CD4-positive, alpha-beta T cell (primary cell): ENCODE measurements at regions not wholly inside any gene's neighbourhood (a gene's known extent, or its start where the extent isn't known, plus 50 kb on each side); places are given as distances from the start of the nearest gene placed in this dataset.

ENCODE experiments used
- ATAC-seq: fragments of 200-7000 bp; cut with Tn5 transposase; one replicate; pipeline ENCODE4 v1.10.0; 2022; ENCODE audit warnings: mild to moderate bottlenecking; ENCODE audit not compliant: poor library complexity
- CTCF ChIA-PET: fragments of 350-600 bp; sonication (Branson Sonifier 250); formaldehyde crosslinking; loops from one replicate; lab custom pipeline; 2021; ENCODE audit warnings: antibody characterized with exemption, inconsistent platforms; lab: Charles Lee
- POLR2A ChIA-PET: fragments of 350-600 bp; sonication (Branson Sonifier 250); formaldehyde crosslinking; loops from one replicate; lab custom pipeline; 2021; ENCODE audit warnings: antibody characterized with exemption, inconsistent platforms; lab: Charles Lee
- DNase-seq, 14 experiments: peaks; one replicate each; pipeline ENCODE4 v3.0.0-alpha.2; 2013 to 2020; ENCODE audit warnings: mixed read lengths in 2 of 14
- H3K27ac ChIP-seq, 2 donors: one replicate each; pipeline versions ENCODE4 v1.5.1 to v1.7.0; 2013; ENCODE audit warnings: low read length in 2 of 2, low read depth in 1 of 2, mild to moderate bottlenecking in 1 of 2
- H3K27me3 ChIP-seq, 2 experiments: 1 replicate in 1 of 2; 2 replicates in 1 of 2; pipeline versions ENCODE4 v1.6.1 to v1.7.0; 2013; ENCODE audit warnings: low read length in 2 of 2, control low read depth in 1 of 2, mild to moderate bottlenecking in 1 of 2, moderate library complexity in 1 of 2; ENCODE audit not compliant: insufficient read depth in 2 of 2, control insufficient read depth in 1 of 2
- H3K36me3 ChIP-seq: one replicate; pipeline ENCODE4 v1.6.1; 2013; ENCODE audit warnings: low read length, control low read depth; ENCODE audit not compliant: insufficient read depth
- H3K4me1 ChIP-seq: one replicate; pipeline ENCODE4 v1.6.1; 2013; ENCODE audit warnings: low read length, control low read depth; ENCODE audit not compliant: insufficient read depth
- H3K4me3 ChIP-seq: one replicate; pipeline ENCODE4 v1.5.1; 2013; ENCODE audit warnings: mild to moderate bottlenecking, low read length, moderate library complexity
- H3K9me3 ChIP-seq, 2 experiments: 1 replicate in 1 of 2; 2 replicates in 1 of 2; pipeline versions ENCODE4 v1.6.1 to v1.7.0; 2013; ENCODE audit warnings: low read length in 2 of 2, mild to moderate bottlenecking in 2 of 2, control low read depth in 1 of 2, moderate library complexity in 1 of 2; ENCODE audit not compliant: control insufficient read depth in 1 of 2, insufficient read depth in 1 of 2
- H3K27ac Mint-ChIP-seq: one replicate; pipeline ENCODE4 v1.8.0; 2020; ENCODE audit warnings: mixed read lengths
- H3K27me3 Mint-ChIP-seq: one replicate; pipeline ENCODE4 v1.8.0; 2021; ENCODE audit warnings: mixed read lengths
- H3K36me3 Mint-ChIP-seq: one replicate; pipeline ENCODE4 v1.8.0; 2021; ENCODE audit warnings: low read depth, mixed read lengths
- H3K4me1 Mint-ChIP-seq: one replicate; pipeline ENCODE4 v1.8.0; 2021; ENCODE audit warnings: low read depth, mixed read lengths
- H3K4me3 Mint-ChIP-seq: one replicate; pipeline ENCODE4 v1.8.0; 2020; ENCODE audit warnings: mild to moderate bottlenecking, mixed read lengths
- H3K9me3 Mint-ChIP-seq: one replicate; pipeline ENCODE4 v1.8.0; 2020; ENCODE audit warnings: mixed read lengths
- CTCF ChIP-seq: fragments of 200-600 bp; IDR thresholded peaks from one replicate; pipeline ENCODE4 v1.8.0; 2022; ENCODE audit warnings: antibody characterized with exemption, mild to moderate bottlenecking
- intact Hi-C, 2 experiments: fragments of 100-400 bp; cut with DNase I in 1 of 2; cut with micrococcal nuclease in 1 of 2; formaldehyde crosslinking; loops; one replicate each; pipeline versions ENCODE4 v1.15.1 to v1.9.0; 2023 to 2025; cut with DNase I, micrococcal nuclease

GRCh38 chr1:184905601-184906322 is 68.5 kb downstream of the NIBAN1 start:
- POLR2A ChIA-PET = no interaction called here
- Histone ChIP-seq H3K9me3 (no peaks in the 10 kb centered on the region), H3K27me3 (no peaks in the 10 kb centered on the region), H3K36me3 (no peaks in the 10 kb centered on the region), H3K4me1 (peaks cover 14% of the 10 kb centered on the region), H3K27ac (no peak overlapping the region), H3K4me3 (no peak overlapping the region)
- intact Hi-C loops = no loop called here
- Mint-ChIP-seq H3K36me3 (no peaks in the 10 kb centered on the region), H3K9me3 (no peaks in the 10 kb centered on the region), H3K27me3 (no peaks in the 10 kb centered on the region), H3K27ac (peak overlapping the region; percentile 15), H3K4me3 (no peak overlapping the region), H3K4me1 (peaks cover 13% of the 10 kb centered on the region)
- CTCF ChIA-PET = no interaction called here
- TF ChIP-seq CTCF = no peak
- no peak for DNase-seq
- ATAC-seq = no peak

DNA sequence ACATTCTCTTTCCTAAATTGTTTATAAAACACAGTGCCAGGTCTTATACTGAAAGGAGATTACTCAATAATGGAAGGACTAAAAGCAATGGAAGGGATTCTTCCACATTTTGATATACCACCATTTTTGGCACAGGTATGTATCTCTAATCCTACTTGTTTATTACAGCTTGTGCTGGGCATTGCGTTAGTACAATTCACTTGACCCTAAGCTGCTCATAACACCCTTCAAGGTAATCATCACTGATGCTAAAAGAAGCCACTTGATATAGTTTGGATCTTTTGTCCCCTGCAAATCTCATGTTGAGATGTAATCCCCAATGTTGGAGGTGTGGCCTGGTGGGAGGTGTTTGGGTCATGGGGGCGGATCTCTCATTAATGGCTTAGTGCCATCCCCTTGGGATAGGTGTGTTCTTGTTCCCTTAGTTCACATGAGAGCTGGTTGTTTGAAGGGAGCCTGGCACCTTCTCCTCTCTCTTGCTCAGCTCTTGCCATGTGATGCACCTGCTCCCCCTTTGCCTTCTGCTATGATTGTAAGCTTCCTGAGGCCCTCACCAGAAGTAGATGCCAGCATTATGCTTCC is 71.1 kb downstream of the NIBAN1 start:
- Histone ChIP-seq H3K27ac (no peak overlapping the region), H3K27me3 (no peaks in the 10 kb centered on the region), H3K36me3 (peaks cover 10% of the 10 kb centered on the region), H3K4me1 (peaks cover 14% of the 10 kb centered on the region), H3K9me3 (no peaks in the 10 kb centered on the region), H3K4me3 (no peak overlapping the region)
- H3K9me3 Mint-ChIP-seq = no peaks in the 10 kb centered on the region
- H3K4me1 Mint-ChIP-seq = peaks cover 12% of the 10 kb centered on the region
- no peak for DNase-seq
- H3K4me3 Mint-ChIP-seq = no peak overlapping the region
- TF ChIP-seq CTCF = no peak
- no peak for ATAC-seq
- POLR2A ChIA-PET = interaction anchor here (2.3 kb wide), 1 partner anchor 11 kb away, joined by 6 read pairs; no protein-coding TSS in a partner anchor
- peaks cover 4% of the 10 kb centered on the region for H3K36me3 Mint-ChIP-seq
- intact Hi-C loops = no loop called here
- no peak overlapping the region for H3K27ac Mint-ChIP-seq
- H3K27me3 Mint-ChIP-seq = no peaks in the 10 kb centered on the region
- CTCF ChIA-PET = interaction anchor here (0.7 to 1.0 kb wide), 3 partner anchors 13 to 51 kb away, joined by 3 to 4 read pairs (median 4); no protein-coding TSS in a partner anchor

DNA sequence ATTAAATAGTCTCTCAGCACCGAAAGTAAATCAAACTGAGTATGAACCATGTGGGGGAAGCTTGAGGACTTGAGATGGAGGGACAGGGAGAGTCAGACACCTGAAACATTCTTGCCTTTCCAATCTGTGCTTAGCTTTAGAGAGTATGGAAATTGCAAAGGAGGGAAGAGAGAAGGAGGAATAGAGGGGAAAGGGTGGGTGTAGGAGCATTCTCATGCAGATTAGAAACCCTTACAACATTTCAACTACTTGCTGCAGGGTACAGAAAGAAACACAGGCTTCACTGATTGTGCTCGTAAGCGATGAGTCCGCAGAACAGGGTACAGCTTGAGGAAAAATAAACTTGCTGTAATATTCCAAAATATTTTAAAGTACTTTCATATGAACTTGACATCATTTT is 73.8 kb downstream of the NIBAN1 start:
- ChIA-PET POLR2A (no interaction called here), CTCF (interaction anchor here (2.7 kb wide), 1 partner anchor 9 kb away, joined by 9 read pairs; no protein-coding TSS in a partner anchor)
- H3K27me3 Mint-ChIP-seq = no peaks in the 10 kb centered on the region
- no peak for ATAC-seq
- Histone ChIP-seq H3K27me3 (no peaks in the 10 kb centered on the region), H3K9me3 (no peaks in the 10 kb centered on the region), H3K36me3 (peaks cover 20% of the 10 kb centered on the region), H3K4me1 (peaks cover 7% of the 10 kb centered on the region), H3K27ac (no peak overlapping the region), H3K4me3 (no peak overlapping the region)
- DNase-seq = no peak
- no peak for TF ChIP-seq CTCF
- H3K27ac Mint-ChIP-seq = no peak overlapping the region
- intact Hi-C loops = no loop called here
- peaks cover 13% of the 10 kb centered on the region for H3K36me3 Mint-ChIP-seq
- H3K9me3 Mint-ChIP-seq = no peaks in the 10 kb centered on the region
- H3K4me3 Mint-ChIP-seq = no peak overlapping the region
- H3K4me1 Mint-ChIP-seq = peaks cover 12% of the 10 kb centered on the region
